Epithelial cell of proximal tubule (primary cell): ENCODE measurements at regions not wholly inside any gene's neighbourhood (a gene's known extent, or its start where the extent isn't known, plus 50 kb on each side); places are given as distances from the start of the nearest gene placed in this dataset.

Experiments
- DNase-seq: peaks from one replicate; pipeline ENCODE4 v3.0.0-alpha.2; 2011; ENCODE audit warnings: low read depth
- H3K4me3 ChIP-seq: 2 replicates; pipeline ENCODE4 v1.5.1; 2011; ENCODE audit warnings: low read depth, mild to moderate bottlenecking, low read length
- CTCF ChIP-seq: conservative IDR thresholded peaks from 2 replicates; pipeline ENCODE4 v1.5.1; 2012; ENCODE audit warnings: low read depth, mild to moderate bottlenecking, low read length

DNA sequence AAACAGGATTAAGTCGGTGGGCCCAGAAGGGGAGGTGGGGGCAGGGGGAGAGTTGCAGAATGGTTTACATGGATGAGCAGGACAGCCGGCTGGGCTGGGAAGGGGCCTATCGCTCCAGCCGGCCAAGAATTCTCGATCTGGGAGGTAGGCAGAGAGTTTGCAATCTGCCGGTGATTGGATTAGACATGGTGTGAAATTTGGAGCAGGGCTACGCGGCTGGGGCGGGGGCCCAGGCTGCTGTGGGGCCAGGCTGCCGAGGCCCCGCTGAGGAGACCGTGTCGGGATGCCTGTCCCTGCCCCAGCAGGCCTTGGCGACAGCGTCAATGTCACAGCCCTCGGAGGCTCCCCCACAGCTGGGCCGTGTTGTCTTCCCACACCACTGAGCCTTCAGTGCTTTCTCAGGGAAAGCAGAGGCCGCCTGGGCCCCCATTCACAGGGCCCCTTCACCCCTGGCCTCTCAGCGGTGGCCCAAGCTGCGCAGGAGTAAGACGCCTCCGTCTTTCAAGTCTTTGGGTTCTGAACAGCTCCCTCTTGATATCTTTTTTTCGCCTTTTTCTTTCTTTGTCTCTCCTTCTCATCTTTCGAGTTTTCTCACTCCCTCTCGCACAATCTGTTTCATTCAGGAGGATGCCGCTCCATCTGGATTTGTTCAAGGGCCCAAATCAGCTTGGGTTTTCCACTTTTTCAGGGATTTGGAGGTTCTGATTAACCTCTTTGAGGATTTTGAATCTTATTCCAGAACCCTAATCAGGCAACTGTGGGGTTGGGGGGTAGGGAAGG lies 117.5 kb upstream of the PARP11 start:
- DNase-seq = no peak
- TF ChIP-seq CTCF = no peak
- no peak overlapping the region for H3K4me3 ChIP-seq

GRCh38 chr12:3989218-3989550 lies 116.0 kb upstream of the PARP11 start:
- DNase-seq = no peak
- no peak for TF ChIP-seq CTCF
- H3K4me3 ChIP-seq = no peak overlapping the region

GRCh38 chr12:3988519-3989217 lies 115.5 kb upstream of the PARP11 start:
- no peak for TF ChIP-seq CTCF
- no peak for DNase-seq
- H3K4me3 ChIP-seq = no peak overlapping the region

DNA sequence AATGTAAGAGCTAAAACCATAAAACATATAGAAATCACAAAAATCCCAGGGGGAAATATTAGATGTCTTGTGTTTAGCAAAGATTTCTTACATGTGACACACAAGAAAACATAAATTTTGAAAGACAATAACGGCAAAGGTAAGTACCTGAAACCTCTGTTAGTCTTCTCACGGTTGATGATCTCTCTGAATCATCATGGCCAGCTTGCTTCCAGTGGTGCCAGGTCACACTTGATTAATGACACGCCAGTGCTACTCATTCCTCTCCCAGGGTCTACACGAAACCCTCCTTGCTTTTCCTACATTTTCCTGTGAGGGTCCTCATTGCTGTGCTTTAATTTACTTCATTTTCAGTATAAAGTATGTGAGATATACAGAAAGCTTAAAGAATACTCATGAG lies 114.4 kb upstream of the PARP11 start:
- no peak for DNase-seq
- TF ChIP-seq CTCF = no peak
- H3K4me3 ChIP-seq = no peak overlapping the region

GRCh38 chr12:3980504-3981272 lies 107.5 kb upstream of the PARP11 start:
- TF ChIP-seq CTCF = no peak
- no peak overlapping the region for H3K4me3 ChIP-seq
- no peak for DNase-seq

- no peak for TF ChIP-seq CTCF
- H3K4me3 ChIP-seq = no peak overlapping the region
- no peak for DNase-seq
Observed at GRCh38 chr12:3977621-3978020, 104.4 kb upstream of the PARP11 start.
